ENCODE measurements at regions not wholly inside any gene's neighbourhood (a gene's known extent, or its start where the extent isn't known, plus 50 kb on each side); places are given as distances from the start of the nearest gene placed in this dataset.

DNA sequence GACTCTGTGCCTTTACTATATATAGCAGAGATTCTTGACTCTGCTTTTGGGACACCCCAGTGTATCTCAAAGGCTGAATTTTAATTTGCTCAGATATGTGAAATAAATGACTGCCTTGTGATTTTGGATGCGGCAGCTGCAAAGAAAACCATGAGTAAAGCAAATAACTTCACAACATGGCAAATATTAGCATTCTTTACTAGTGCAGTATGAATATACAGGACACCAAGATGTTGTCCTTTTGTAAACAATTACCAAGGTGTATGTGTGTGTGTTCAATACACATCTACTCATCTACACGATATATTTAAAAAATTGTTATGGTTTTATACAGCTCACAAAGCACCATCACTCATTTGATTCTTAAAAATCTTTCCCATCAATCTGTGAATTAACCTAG lies 70.6 kb upstream of the TCF4 start:
- Histone ChIP-seq H3K4me3 (ENCODE audit: low read length) (no peak overlapping the region), H3K4me1 (ENCODE audit: control insufficient read depth, insufficient read depth, low read length) (no peaks in the 10 kb centered on the region), H3K36me3 (ENCODE audit: control insufficient read depth, insufficient read depth, low read length) (no peaks in the 10 kb centered on the region), H3K27ac (ENCODE audit: low read length) (no peak overlapping the region), H3K9me3 (ENCODE audit: control insufficient read depth, insufficient read depth, low read length) (no peaks in the 10 kb centered on the region), H3K27me3 (ENCODE audit: control insufficient read depth, insufficient read depth, low read length) (no peaks in the 10 kb centered on the region)
- DNase-seq (ENCODE audit: low read depth, low spot score) = no peak
- no CpG with 5 or more reads among the region's 2 CpGs for WGBS (ENCODE audit: insufficient coverage, insufficient read length)

GRCh38 chr18:55657572-55658331 lies 69.8 kb upstream of the TCF4 start:
- WGBS (ENCODE audit: insufficient coverage, insufficient read length) = no CpG with 5 or more reads among the region's 4 CpGs
- H3K27ac ChIP-seq (ENCODE audit: low read length) = no peak overlapping the region
- no peak overlapping the region for H3K4me3 ChIP-seq (ENCODE audit: low read length)

GRCh38 chr18:55654986-55655385 lies 67.0 kb upstream of the TCF4 start:
- no peaks in the 10 kb centered on the region for H3K36me3 ChIP-seq (ENCODE audit: control insufficient read depth, insufficient read depth, low read length)
- no peaks in the 10 kb centered on the region for H3K27me3 ChIP-seq (ENCODE audit: control insufficient read depth, insufficient read depth, low read length)
- H3K27ac ChIP-seq (ENCODE audit: low read length) = no peak overlapping the region
- no peaks in the 10 kb centered on the region for H3K9me3 ChIP-seq (ENCODE audit: control insufficient read depth, insufficient read depth, low read length)
- H3K4me3 ChIP-seq (ENCODE audit: low read length) = no peak overlapping the region
- no peak for DNase-seq (ENCODE audit: low read depth, low spot score)
- no peaks in the 10 kb centered on the region for H3K4me1 ChIP-seq (ENCODE audit: control insufficient read depth, insufficient read depth, low read length)

More at GRCh38 chr18:55657572-55658331, 69.8 kb upstream of the TCF4 start:
- Histone ChIP-seq H3K4me1 (ENCODE audit: control insufficient read depth, insufficient read depth, low read length) (no peaks in the 10 kb centered on the region), H3K36me3 (ENCODE audit: control insufficient read depth, insufficient read depth, low read length) (no peaks in the 10 kb centered on the region), H3K9me3 (ENCODE audit: control insufficient read depth, insufficient read depth, low read length) (no peaks in the 10 kb centered on the region), H3K27me3 (ENCODE audit: control insufficient read depth, insufficient read depth, low read length) (no peaks in the 10 kb centered on the region)
- no peak for DNase-seq (ENCODE audit: low read depth, low spot score)

GRCh38 chr18:55651236-55651635 lies 63.2 kb upstream of the TCF4 start:
- Histone ChIP-seq H3K27ac (ENCODE audit: low read length) (no peak overlapping the region), H3K36me3 (ENCODE audit: control insufficient read depth, insufficient read depth, low read length) (no peaks in the 10 kb centered on the region), H3K9me3 (ENCODE audit: control insufficient read depth, insufficient read depth, low read length) (no peaks in the 10 kb centered on the region), H3K27me3 (ENCODE audit: control insufficient read depth, insufficient read depth, low read length) (no peaks in the 10 kb centered on the region), H3K4me3 (ENCODE audit: low read length) (no peak overlapping the region), H3K4me1 (ENCODE audit: control insufficient read depth, insufficient read depth, low read length) (no peaks in the 10 kb centered on the region)
- DNase-seq (ENCODE audit: low read depth, low spot score) = no peak
- no CpG with 5 or more reads among the region's 1 CpG for WGBS (ENCODE audit: insufficient coverage, insufficient read length)

DNA sequence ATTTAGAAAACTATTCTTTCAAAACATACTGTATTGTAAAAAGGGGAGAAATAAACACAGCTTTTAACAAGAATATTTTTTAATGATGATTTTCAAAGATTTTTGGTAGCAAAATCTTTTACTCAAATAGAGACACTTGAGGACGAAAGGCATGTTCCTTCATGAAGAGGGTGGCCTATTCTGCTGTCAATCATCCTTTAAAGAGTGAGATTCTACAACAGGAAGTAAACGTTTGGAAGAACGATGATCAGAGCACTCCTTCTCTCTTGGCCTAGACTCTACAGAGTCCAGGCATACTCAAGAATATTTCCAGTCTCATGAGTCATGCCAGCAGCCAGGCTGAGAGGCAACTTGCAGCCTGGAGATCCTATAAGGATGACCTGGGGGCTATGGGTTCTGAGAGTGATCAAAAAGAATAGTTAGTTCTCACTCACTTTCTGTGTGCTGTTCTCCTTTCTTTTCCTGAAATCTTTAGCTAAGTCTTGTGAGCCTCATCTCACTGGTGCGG lies 62.4 kb upstream of the TCF4 start:
- Histone ChIP-seq H3K36me3 (ENCODE audit: control insufficient read depth, insufficient read depth, low read length) (no peaks in the 10 kb centered on the region), H3K9me3 (ENCODE audit: control insufficient read depth, insufficient read depth, low read length) (no peaks in the 10 kb centered on the region), H3K4me3 (ENCODE audit: low read length) (no peak overlapping the region), H3K4me1 (ENCODE audit: control insufficient read depth, insufficient read depth, low read length) (no peaks in the 10 kb centered on the region), H3K27ac (ENCODE audit: low read length) (no peak overlapping the region), H3K27me3 (ENCODE audit: control insufficient read depth, insufficient read depth, low read length) (no peaks in the 10 kb centered on the region)
- WGBS (ENCODE audit: insufficient coverage, insufficient read length) = no CpG with 5 or more reads among the region's 4 CpGs
- DNase-seq (ENCODE audit: low read depth, low spot score) = no peak

DNA sequence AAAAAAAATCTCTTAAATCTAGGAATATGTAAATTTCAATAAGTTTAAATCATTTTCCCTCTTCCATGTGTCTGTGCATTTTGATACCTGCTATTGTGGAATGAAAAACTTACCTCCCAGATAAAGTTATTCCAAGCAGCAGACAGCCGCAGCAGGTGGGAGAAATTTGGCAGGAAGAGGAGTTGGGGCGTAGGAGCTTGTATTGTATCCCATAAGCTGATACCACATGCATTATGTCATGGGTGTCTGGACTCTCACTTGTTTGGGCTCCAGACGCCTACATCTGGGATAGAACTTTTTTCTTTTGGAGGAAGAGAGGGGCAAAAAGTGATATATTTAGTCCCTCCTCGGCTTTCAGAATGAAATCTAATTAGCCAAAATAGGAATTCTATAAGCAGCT lies 59.3 kb upstream of the TCF4 start:
- no peaks in the 10 kb centered on the region for H3K36me3 ChIP-seq (ENCODE audit: control insufficient read depth, insufficient read depth, low read length)
- no peaks in the 10 kb centered on the region for H3K4me1 ChIP-seq (ENCODE audit: control insufficient read depth, insufficient read depth, low read length)
- no peaks in the 10 kb centered on the region for H3K9me3 ChIP-seq (ENCODE audit: control insufficient read depth, insufficient read depth, low read length)
- no CpG with 5 or more reads among the region's 4 CpGs for WGBS (ENCODE audit: insufficient coverage, insufficient read length)
- H3K27me3 ChIP-seq (ENCODE audit: control insufficient read depth, insufficient read depth, low read length) = no peaks in the 10 kb centered on the region
- no peak overlapping the region for H3K4me3 ChIP-seq (ENCODE audit: low read length)
- H3K27ac ChIP-seq (ENCODE audit: low read length) = no peak overlapping the region
- no peak for DNase-seq (ENCODE audit: low read depth, low spot score)

DNA sequence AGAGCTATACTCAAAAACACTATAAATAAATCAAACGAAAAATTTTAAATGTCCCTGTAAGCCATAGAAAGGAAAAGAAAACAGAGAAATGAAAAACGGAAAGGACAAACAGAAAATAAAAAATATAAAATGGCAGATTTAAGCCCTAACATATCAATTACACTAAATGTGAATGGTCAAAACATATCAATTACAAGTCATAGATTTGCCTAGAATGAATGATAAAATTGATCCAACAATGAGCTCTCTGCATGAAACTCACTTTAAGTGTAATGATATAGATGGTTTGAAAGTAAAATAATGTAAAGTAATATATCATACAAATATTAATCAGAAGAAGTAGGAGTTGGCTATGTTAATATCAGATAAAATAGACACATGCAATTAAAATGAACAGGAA lies 54.2 kb upstream of the TCF4 start:
- DNase-seq (ENCODE audit: low read depth, low spot score) = no peak
- H3K4me3 ChIP-seq (ENCODE audit: low read length) = no peak overlapping the region
- WGBS (ENCODE audit: insufficient coverage, insufficient read length) = no CpG with 5 or more reads among the region's 2 CpGs

GRCh38 chr18:55641486-55641885 lies 53.5 kb upstream of the TCF4 start:
- no peak for DNase-seq (ENCODE audit: low read depth, low spot score)
- Histone ChIP-seq H3K4me3 (ENCODE audit: low read length) (no peak overlapping the region), H3K9me3 (ENCODE audit: control insufficient read depth, insufficient read depth, low read length) (no peaks in the 10 kb centered on the region), H3K36me3 (ENCODE audit: control insufficient read depth, insufficient read depth, low read length) (no peaks in the 10 kb centered on the region), H3K4me1 (ENCODE audit: control insufficient read depth, insufficient read depth, low read length) (no peaks in the 10 kb centered on the region), H3K27me3 (ENCODE audit: control insufficient read depth, insufficient read depth, low read length) (no peaks in the 10 kb centered on the region), H3K27ac (ENCODE audit: low read length) (no peak overlapping the region)
- WGBS (ENCODE audit: insufficient coverage, insufficient read length) = no CpG with 5 or more reads among the region's 4 CpGs

More for the DNA sequence above, 54.2 kb upstream of the TCF4 start:
- no peaks in the 10 kb centered on the region for H3K4me1 ChIP-seq (ENCODE audit: control insufficient read depth, insufficient read depth, low read length)
- no peak overlapping the region for H3K27ac ChIP-seq (ENCODE audit: low read length)
- H3K9me3 ChIP-seq (ENCODE audit: control insufficient read depth, insufficient read depth, low read length) = no peaks in the 10 kb centered on the region
- no peaks in the 10 kb centered on the region for H3K36me3 ChIP-seq (ENCODE audit: control insufficient read depth, insufficient read depth, low read length)
- H3K27me3 ChIP-seq (ENCODE audit: control insufficient read depth, insufficient read depth, low read length) = no peaks in the 10 kb centered on the region
